SHP77 (cell line): ENCODE measurements at regions not wholly inside any gene's neighbourhood (a gene's known extent, or its start where the extent isn't known, plus 50 kb on each side); places are given as distances from the start of the nearest gene placed in this dataset.
A peak's percentile ranks its signal among the peaks of the same experiment; 100 is the strongest.

Source experiments
- DNase-seq, 2 experiments: peaks; one replicate each; lab custom pipeline; 2025; lab: John Stamatoyannopoulos, UW

GRCh38 chr5:23721336-23721735 is 213.9 kb downstream of the PRDM9 start:
- DNase-seq, result no peak

- peak; percentile 72 to 82 for DNase-seq
These were observed 219.9 kb downstream of the PRDM9 start for GRCh38 chr5:23727271-23727670.

DNA sequence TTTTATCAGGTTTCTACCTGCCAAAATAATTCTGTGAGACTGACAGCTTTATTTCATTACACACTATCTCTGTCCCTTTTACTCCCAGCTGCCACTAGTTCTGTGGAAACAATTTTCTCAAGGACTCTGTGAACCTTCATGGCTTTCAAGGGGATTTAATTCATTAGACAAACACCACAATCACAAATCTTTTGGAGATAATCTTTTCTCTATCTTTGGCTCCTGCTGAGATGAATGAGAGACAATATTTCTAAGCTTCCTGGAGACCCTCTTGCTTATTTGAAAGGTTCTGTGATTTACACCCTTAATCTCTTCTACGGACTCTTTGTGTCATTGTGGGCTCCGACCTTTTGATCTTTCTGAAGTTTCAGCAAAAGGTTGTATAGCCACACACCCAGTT is 222.6 kb downstream of the PRDM9 start:
- no peak for DNase-seq

GRCh38 chr5:23740029-23740428 is 232.6 kb downstream of the PRDM9 start:
- peak; percentile 69 to 74 for DNase-seq

GRCh38 chr5:23742701-23743100 is 235.3 kb downstream of the PRDM9 start:
- no peak for DNase-seq

GRCh38 chr5:23755906-23756305 is 248.5 kb downstream of the PRDM9 start:
- no peak for DNase-seq

- no peak for DNase-seq
These were observed 249.4 kb downstream of the PRDM9 start for GRCh38 chr5:23756779-23757178.

DNA sequence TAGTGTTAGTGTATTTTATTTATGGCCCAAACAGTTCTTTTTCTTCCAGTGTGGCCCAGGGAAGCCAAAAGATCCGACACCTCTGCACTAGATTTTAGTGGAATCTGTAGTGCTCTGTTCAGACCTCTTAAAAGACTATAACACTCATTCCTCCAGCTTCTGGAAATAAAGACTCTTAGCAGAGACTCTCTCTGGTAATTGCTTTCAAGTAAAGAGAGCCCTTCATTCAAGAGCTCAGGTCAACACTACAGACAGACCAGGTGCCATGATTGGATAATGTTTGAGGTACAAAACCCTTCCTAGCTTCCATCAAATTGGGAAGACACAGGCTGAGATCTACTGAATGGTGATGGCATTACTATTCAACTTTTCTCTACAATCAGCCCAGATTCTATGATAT is 255.8 kb downstream of the PRDM9 start:
- no peak for DNase-seq

DNA sequence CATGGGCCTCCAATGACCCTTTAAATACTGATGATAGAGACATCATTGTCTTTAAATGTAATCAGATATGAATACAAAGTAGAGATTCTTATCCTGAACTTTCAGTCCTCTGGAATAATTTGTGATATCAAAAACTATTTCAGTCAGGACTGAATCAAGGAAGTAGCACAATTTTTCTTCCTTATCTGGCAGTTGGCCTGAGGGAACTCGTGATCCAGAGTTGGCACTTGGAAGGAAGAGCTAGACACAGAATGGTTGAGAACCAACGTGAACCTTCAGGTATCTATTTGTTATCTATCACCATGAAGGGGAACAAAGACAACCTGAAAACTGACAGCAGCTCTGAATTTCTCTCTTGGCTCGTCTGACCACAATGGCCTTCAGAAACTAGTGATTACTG is 269.3 kb downstream of the PRDM9 start:
- no peak for DNase-seq

DNA sequence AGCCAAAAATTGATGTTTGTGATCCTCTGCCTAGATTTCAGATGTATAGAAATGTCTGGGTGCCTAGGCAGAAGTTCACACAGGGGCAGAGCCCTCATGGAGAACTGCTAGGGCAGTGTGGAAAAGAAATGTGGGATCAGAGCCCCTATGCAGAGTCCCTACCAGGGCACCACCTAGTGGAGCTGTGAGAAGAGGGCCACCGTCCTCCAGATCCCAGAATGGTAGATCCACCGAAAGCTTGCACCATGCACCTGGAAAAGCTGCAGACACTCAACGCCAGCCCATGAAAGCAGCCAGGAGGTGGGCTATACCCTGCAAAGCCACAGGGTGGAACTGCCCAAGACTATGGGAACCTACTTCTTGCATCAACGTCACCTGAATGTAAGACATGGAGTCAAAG is 292.9 kb downstream of the PRDM9 start:
- DNase-seq, result peak in 1 of 2 experiments; percentile 18

DNA sequence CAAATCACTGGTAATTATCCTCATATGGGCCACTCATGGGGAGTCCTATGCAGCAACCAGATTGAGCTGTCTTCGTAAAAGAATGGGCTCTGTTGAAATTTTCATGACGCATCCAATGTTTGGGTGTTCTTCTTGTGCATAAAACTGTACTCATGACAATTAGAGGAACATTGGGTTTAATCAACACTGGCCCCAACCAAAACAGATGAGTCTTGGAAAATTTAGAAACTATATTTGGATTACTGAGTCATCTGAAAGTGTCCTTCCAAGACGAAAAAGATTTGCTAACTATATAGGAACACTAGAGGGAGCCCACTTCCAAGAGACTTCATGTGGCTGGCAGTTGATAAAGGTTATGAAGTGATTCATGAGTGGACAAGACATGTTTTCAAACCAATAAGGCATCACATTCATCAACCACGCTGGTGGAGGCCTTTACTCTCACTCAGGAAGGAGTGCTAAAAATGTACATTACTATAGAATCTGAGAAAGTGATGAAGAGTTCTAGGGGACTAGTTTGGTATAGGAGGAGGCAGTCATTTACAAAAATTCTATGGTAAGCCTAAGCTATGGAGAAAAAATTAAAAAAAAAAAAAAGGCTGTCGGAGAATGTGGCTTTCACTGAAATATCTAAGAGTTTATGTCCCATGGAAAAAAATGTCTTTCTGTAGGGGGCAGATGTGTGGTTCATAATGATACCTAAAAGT is 313.5 kb downstream of the PRDM9 start:
- peak; percentile 41 to 57 for DNase-seq

GRCh38 chr5:23823521-23823920 is 316.1 kb downstream of the PRDM9 start:
- no peak for DNase-seq

DNA sequence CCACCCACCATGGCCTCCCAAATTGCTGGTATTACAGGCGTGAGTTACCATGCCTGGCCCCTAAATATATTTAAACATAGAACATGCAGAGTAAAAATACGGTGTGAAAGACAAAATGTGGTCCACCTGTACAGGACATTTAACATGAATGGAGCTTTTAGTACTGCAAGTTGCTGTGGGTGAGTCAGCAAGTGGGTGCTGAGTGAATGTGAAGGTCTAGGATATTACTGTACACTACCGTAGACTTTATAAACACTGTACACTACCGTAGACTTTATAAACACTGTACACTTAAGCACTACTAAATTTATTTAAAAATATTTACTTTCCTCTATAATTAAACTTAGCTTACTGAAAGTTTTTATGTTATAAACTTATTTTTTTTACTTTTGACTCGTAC is 317.8 kb downstream of the PRDM9 start:
- no peak for DNase-seq

GRCh38 chr5:23840083-23840482 is 332.7 kb downstream of the PRDM9 start:
- DNase-seq, result no peak

DNA sequence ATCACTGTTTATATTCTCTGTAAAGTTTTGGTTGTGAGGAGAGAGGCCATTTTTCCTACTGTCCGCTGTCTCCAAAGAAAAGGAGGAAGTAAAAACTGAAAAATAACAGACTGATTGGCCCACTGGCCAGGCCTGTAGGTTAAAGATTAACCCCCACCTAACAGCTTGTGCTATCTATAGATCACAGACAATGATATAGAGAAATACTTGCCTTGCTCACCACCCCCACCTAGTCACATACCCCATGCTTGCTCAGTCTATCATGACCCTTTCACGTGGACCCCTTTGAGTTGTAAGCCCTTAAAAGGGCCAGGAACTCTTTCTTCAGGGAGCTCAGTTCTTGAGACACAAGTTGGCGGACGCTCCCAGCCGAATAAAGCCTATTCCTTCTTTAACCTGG is 357.4 kb downstream of the PRDM9 start:
- no peak for DNase-seq

DNA sequence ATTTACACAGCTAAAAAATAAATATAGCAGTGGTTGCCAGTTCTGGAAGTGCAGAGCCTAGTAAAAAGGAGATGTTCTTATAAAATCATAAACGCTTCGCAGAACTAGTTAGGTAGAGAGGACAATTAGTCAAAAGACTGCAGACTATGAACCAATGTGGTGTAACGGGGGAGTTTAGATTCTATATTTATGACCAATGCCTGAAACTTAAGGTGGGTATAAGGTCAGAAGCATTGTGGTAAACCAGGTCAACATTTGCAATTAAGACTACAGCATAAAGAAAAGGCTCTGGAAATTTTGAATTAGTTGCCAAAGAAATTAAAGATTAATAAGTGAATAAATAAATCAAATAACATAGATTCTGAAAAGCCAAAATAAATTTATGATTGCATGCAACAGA is 370.4 kb downstream of the PRDM9 start:
- no peak for DNase-seq

DNA sequence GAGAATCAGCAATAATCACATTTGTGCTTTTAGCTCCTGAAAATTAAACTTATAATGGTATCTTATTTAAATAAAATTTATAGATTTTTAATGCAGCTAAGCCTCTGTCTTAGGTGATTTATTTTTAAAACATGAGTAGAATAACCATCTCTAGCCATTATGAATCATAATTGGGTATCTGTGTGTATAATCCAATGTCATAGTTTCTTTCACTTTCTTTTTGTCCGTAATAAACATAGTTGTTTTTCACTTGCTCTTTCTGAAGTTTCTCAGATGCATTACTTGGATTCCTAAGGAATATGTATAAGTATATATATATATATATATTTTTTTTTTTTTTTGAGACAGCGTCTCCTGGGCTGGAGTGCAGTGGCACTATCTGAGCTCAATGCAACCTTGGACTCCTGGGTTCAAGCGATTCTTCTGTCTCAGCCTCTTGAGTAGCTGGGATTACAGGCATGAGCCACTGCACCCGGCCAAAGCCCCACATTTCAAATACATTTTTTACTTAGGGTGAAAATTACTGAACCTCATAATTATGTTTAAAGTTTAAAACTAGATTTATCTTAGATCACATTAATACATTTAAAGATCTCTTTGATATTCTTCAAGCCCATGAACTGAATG is 377.1 kb downstream of the PRDM9 start:
- no peak for DNase-seq

DNA sequence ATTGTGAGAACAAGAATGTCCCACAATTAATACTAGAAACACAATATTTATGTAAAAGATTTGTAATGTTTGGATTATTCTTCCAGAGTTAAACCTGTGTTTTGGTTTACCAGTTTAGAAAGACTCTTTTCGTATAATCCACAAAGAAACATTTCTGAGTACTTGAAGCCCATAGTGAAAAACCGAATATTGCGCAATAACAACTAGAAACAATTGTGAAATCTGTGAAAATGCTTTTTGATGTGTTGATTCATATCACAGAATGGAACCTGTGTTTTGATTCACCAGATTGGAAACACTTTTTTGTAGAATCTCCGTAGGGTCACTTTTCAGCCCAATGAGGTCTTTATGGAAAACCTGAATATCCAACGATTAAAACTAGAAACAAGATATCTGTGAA is 386.2 kb downstream of the PRDM9 start:
- DNase-seq, result no peak

- DNase-seq, result no peak
These were observed 388.2 kb downstream of the PRDM9 start for GRCh38 chr5:23895614-23896013.

DNA sequence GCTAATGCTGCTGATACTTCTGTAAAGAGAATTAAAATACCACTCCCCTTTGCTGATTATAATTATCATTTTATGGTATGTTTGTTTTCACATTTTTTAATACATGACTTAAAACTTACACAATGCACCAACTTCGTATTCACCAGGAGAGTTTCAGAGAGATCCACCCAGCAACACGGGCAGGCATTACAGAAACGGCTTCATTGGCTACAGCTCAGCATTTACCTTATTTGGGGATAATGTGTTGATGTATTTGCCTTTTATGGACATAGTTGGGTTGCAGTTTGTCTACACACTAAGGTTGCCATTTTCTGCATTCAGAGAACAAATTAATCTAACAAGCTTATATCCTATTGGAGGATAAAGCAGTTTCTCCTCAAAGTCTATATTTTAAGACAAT is 423.6 kb downstream of the PRDM9 start:
- no peak for DNase-seq

GRCh38 chr5:23951261-23951928 is 444.0 kb downstream of the PRDM9 start:
- peak; percentile 25 to 29 for DNase-seq

DNA sequence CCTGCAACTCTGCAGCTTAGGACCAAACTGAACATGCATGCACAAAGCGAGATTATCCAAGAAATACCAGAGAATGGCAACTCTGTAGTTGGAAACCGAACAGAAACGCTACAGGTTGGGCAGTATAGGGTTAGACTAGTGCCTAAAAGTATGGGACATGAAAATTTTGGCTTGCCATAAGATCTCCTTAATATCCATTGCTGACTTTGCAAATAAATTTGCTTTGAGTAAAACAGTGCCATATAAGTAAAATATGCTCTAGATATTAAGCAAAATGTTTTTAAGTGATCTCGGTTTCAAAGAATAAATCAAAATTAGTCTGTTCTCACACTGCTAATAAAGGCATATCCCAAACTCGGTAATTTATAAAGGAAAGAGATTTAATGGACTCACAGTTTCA is 456.0 kb downstream of the PRDM9 start:
- no peak for DNase-seq

DNA sequence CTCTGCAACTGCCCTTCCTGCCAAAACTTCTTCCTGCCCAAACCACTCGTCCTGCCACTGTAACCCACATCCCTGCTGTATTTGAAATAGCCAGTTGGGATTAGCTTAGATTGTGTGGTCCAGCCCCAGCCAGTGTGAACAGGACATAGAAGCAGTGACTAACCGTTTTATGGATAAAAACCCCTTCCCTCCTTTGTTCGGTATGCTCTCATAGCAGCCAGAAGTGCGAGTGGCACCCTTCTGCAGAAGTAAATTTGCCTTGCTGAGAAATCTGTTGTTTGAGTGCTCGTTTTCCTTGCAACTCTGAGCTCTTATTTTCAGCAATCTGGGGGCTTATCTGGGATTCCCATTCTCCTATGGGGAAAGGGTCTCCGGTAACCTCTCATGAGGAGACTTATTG is 470.0 kb downstream of the PRDM9 start:
- DNase-seq, result no peak
